Neuronal stem cell (in vitro differentiated cells): ENCODE measurements at regions not wholly inside any gene's neighbourhood (a gene's known extent, or its start where the extent isn't known, plus 50 kb on each side); places are given as distances from the start of the nearest gene placed in this dataset.

Experiments
- DNase-seq: peaks from one replicate; pipeline ENCODE4 v3.0.0-alpha.2; 2013; ENCODE audit warnings: low spot score
- H2AFZ ChIP-seq: one replicate; pipeline ENCODE4 v1.6.1; 2013; ENCODE audit warnings: mild to moderate bottlenecking, low read length, inconsistent platforms
- H2AK5ac ChIP-seq: 2 replicates; pipeline ENCODE4 v1.6.1; 2013; ENCODE audit warnings: low read depth, mild to moderate bottlenecking, inconsistent platforms, low read length, moderate library complexity, mixed read lengths
- H2BK120ac ChIP-seq: 2 replicates; pipeline ENCODE4 v1.6.1; 2013; ENCODE audit warnings: low read depth, mild to moderate bottlenecking, inconsistent platforms, low read length, moderate library complexity, mixed read lengths
- H2BK12ac ChIP-seq: one replicate; pipeline ENCODE4 v1.6.1; 2013; ENCODE audit warnings: low read length, inconsistent platforms
- H2BK15ac ChIP-seq: 2 replicates; pipeline ENCODE4 v1.6.1; 2013; ENCODE audit warnings: mild to moderate bottlenecking, low read length, inconsistent platforms, mixed read lengths
- H2BK5ac ChIP-seq: one replicate; pipeline ENCODE4 v1.6.1; 2013; ENCODE audit warnings: inconsistent platforms, mild to moderate bottlenecking, low read length, moderate library complexity
- H3K14ac ChIP-seq: one replicate; pipeline ENCODE4 v1.6.1; 2013; ENCODE audit warnings: low read length, inconsistent platforms
- H3K18ac ChIP-seq: 2 replicates; pipeline ENCODE4 v1.6.1; 2013; ENCODE audit warnings: low read length, inconsistent platforms
- H3K23ac ChIP-seq: 2 replicates; pipeline ENCODE4 v1.6.1; 2013; ENCODE audit warnings: low read depth, mild to moderate bottlenecking, mixed read lengths, low read length, inconsistent platforms; ENCODE audit not compliant: poor library complexity
- H3K27ac ChIP-seq: replicated peaks from 3 replicates; pipeline ENCODE4 v1.5.1; 2013; ENCODE audit warnings: low read length, inconsistent platforms
- H3K27me3 ChIP-seq, 3 experiments: 2 replicates each; pipeline ENCODE4 v1.6.1; 2013; ENCODE audit warnings: low read length in 3 of 3, mild to moderate bottlenecking in 2 of 3, inconsistent platforms in 1 of 3, low read depth in 1 of 3, mixed read lengths in 1 of 3, moderate library complexity in 1 of 3; ENCODE audit not compliant: control insufficient read depth in 3 of 3, insufficient read depth in 3 of 3
- H3K36me3 ChIP-seq, 2 donors: replicated peaks in 1 of 2; 2 replicates each; pipeline ENCODE4 v1.6.1; 2013; ENCODE audit warnings: low read length in 2 of 2; ENCODE audit not compliant: control insufficient read depth in 2 of 2, insufficient read depth in 2 of 2
- H3K4ac ChIP-seq: 2 replicates; pipeline ENCODE4 v1.6.1; 2013; ENCODE audit warnings: inconsistent platforms, mild to moderate bottlenecking, low read length, moderate library complexity
- H3K4me1 ChIP-seq, 2 donors: 1 replicate in 1 of 2; 2 replicates in 1 of 2; pipeline ENCODE4 v1.6.1; 2013; ENCODE audit warnings: low read length in 2 of 2, low read depth in 1 of 2; ENCODE audit not compliant: control insufficient read depth in 2 of 2, insufficient read depth in 1 of 2
- H3K4me2 ChIP-seq: one replicate; pipeline ENCODE4 v1.6.1; 2013; ENCODE audit warnings: mild to moderate bottlenecking, low read length, inconsistent platforms; ENCODE audit not compliant: insufficient read depth, poor library complexity, severe bottlenecking
- H3K4me3 ChIP-seq, 2 donors: 2 replicates each; pipeline ENCODE4 v1.5.1; 2013; ENCODE audit warnings: low read length in 2 of 2, mild to moderate bottlenecking in 2 of 2, inconsistent platforms in 1 of 2, moderate library complexity in 1 of 2
- H3K79me1 ChIP-seq: one replicate; pipeline ENCODE4 v1.6.1; 2013; ENCODE audit warnings: low read depth, mild to moderate bottlenecking, inconsistent platforms, low read length, moderate library complexity
- H3K9ac ChIP-seq: one replicate; pipeline ENCODE4 v1.6.1; 2013; ENCODE audit warnings: mild to moderate bottlenecking, low read depth, low read length, inconsistent platforms; ENCODE audit not compliant: poor library complexity
- H3K9me3 ChIP-seq, 2 donors: replicated peaks in 1 of 2; 2 replicates each; pipeline versions ENCODE3 to v1.6.1; 2013; ENCODE audit warnings: low read length in 2 of 2, mild to moderate bottlenecking in 2 of 2, inconsistent platforms in 1 of 2, low read depth in 1 of 2, mixed read lengths in 1 of 2, moderate library complexity in 1 of 2; ENCODE audit not compliant: control insufficient read depth in 2 of 2, insufficient read depth in 1 of 2
- H4K8ac ChIP-seq: one replicate; pipeline ENCODE4 v1.6.1; 2013; ENCODE audit warnings: low read depth, mild to moderate bottlenecking, inconsistent platforms, low read length, moderate library complexity
- H4K91ac ChIP-seq: one replicate; pipeline ENCODE4 v1.6.1; 2013; ENCODE audit warnings: low read length, low read depth, mild to moderate bottlenecking, inconsistent platforms; ENCODE audit not compliant: poor library complexity
- WGBS, 2 donors: extraction: QIAGEN DNeasy Blood & Tissue Kit; methylation state at CpG; one replicate each; pipeline ENCODE4 v1.1.7; 2013; ENCODE audit warnings: missing lambda C conversion rate in 2 of 2, mixed read lengths in 1 of 2; ENCODE audit not compliant: insufficient read length in 2 of 2, insufficient replicate concordance in 1 of 2; ENCODE audit errors: extremely low coverage in 2 of 2; 5-methylcytosine and 5-hydroxymethylcytosine counted together

DNA sequence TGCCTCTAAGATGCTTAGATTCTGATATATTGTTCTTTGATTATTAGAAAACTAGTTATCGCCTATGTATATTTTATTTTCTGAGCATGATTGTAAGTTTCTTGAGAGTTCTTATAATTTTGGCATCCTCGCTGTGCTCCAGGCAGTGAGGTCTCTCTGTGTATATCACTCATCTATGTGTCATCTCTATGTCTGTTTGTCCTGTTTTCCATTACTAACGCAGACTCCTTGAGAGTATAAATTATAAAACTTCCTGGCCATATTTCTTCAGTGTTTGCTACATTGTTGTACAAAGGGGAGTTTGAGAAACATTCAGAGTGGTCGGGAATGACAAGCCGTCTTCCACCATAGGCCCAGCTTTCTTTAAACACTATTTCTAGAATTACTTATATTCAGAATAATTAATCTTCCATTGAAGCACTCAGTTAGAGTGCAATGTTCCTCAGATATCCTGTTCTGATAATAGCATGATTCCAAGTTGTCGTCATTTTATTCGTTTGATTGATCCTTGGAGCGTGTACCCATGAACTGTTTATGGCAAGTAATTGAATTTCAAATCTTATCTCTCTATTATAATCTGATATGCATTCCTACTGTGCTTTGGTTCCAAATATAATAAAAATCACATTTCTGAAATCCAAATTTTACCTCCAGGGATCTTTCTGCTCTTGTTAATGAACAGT lies 206.6 kb downstream of the BAMBI start:
- Histone ChIP-seq H3K4me1 (no peaks in the 10 kb centered on the region), H3K4me2 (no peak overlapping the region), H3K18ac (no peak overlapping the region), H3K23ac (no peak overlapping the region), H3K4ac (no peak overlapping the region), H2BK15ac (no peak overlapping the region), H2AFZ (no peak overlapping the region), H3K9me3 (no peaks in the 10 kb centered on the region), H3K79me1 (no peaks in the 10 kb centered on the region), H3K9ac (no peak overlapping the region), H2BK120ac (no peak overlapping the region), H3K36me3 (no peaks in the 10 kb centered on the region), H2BK5ac (no peak overlapping the region), H2AK5ac (no peak overlapping the region), H3K27ac (no peak overlapping the region), H4K8ac (no peak overlapping the region), H3K27me3 (peaks cover 0 to 3% (median 0%) of the 10 kb centered on the region in 3 experiments), H2BK12ac (no peak overlapping the region), H3K4me3 (no peak overlapping the region), H4K91ac (no peak overlapping the region), H3K14ac (no peak overlapping the region)
- WGBS, 2 donors: no CpG with 5 or more reads among the region's 8 CpGs
- DNase-seq: no peak

DNA sequence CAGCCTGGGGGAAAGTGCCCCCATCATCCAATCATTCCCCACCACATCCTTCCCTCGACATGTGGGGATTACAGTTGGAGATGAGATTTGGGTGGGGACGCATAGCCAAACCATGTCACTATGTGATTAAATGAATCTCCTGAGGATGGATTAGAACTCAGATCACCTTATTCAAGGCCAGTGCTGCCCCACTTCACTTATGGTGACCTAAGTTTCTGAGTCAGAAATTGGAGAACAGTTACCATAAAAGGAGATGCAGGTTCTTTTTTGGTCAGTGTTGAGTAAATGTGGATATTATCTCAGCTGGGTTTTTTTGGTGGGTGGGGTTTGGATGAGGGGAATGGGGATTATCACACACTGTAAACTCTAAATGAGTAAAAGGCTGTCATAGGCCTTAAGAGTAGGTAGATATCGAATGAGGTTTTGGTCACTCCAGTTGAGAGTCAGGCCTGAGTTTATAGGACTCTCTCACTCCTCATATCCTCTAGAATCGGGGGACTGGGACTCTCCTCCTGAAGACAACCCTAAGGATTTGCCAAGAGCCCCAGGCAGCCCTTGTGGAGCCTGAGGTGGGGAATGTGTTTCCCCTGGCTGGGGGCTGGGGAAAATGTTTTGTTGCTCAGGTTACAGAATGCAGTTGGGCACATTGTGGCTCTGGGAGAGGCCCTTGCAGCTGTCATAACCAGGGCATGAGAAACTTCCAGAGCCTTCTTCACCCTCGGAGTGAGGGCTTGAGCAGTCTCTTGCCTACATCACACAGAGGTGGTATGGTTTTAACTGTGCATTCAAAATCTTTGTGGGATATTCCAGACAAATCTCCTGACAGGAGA lies 213.0 kb downstream of the BAMBI start:
- H3K4me3 ChIP-seq: no peak overlapping the region
- H3K4me2 ChIP-seq: no peak overlapping the region
- no peak overlapping the region for H3K14ac ChIP-seq
- H2BK12ac ChIP-seq: no peak overlapping the region
- no peak overlapping the region for H2BK120ac ChIP-seq
- no peaks in the 10 kb centered on the region for H3K79me1 ChIP-seq
- no peak overlapping the region for H4K8ac ChIP-seq
- WGBS, 2 donors: no CpG with 5 or more reads among the region's 5 CpGs
- H3K4ac ChIP-seq: no peak overlapping the region
- H3K36me3 ChIP-seq: no peaks in the 10 kb centered on the region
- H2AFZ ChIP-seq: no peak overlapping the region
- H3K18ac ChIP-seq: no peak overlapping the region
- H2BK5ac ChIP-seq: no peak overlapping the region
- H2AK5ac ChIP-seq: no peak overlapping the region
- DNase-seq: no peak
- peaks cover 0 to 2% of the 10 kb centered on the region in 2 donors for H3K4me1 ChIP-seq
- no peaks in the 10 kb centered on the region for H3K9me3 ChIP-seq
- H2BK15ac ChIP-seq: no peak overlapping the region
- H4K91ac ChIP-seq: no peak overlapping the region
- H3K23ac ChIP-seq: no peak overlapping the region
- no peaks in the 10 kb centered on the region for H3K27me3 ChIP-seq
- no peak overlapping the region for H3K9ac ChIP-seq
- no peak overlapping the region for H3K27ac ChIP-seq

DNA sequence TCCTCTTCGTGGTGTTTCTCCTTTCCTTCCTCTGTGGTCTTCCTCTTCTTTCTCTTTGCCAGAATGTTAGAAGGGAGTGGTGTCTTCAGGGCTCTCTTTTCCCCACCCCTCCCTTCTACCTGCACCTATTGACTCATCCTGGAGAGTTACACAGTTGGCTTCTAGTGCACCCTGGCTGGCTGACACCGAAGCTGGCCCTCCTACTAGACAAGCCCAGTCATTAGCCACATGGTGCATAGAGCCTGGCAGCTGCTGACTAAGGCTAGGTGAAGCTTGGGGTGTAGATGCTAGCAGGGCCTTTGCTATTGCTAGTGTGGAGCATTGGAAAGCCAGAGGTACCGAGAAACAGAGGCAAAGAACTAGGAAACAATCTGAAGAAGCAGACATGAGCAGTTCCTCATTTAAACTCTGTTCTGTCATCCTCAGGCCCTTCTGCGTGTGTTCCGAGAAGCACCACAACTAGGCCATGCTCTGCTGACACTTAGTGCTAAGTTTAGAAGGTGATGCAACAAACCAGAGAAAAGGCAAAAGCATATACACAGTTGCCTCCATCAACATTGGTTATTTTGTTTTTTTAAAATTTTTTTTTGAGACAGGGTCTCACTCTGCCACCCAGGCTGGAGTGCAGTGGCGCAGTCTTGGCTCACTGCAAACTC lies 213.9 kb downstream of the BAMBI start:
- H2BK120ac ChIP-seq: no peak overlapping the region
- H3K14ac ChIP-seq: no peak overlapping the region
- H3K27ac ChIP-seq: no peak overlapping the region

More for the DNA sequence above, 213.9 kb downstream of the BAMBI start:
- H3K18ac ChIP-seq: no peak overlapping the region
- H2AFZ ChIP-seq: no peak overlapping the region
- H3K36me3 ChIP-seq: no peaks in the 10 kb centered on the region
- H3K27me3 ChIP-seq: no peaks in the 10 kb centered on the region
- H4K91ac ChIP-seq: no peak overlapping the region
- H3K9ac ChIP-seq: no peak overlapping the region
- no peak overlapping the region for H4K8ac ChIP-seq
- H3K4me3 ChIP-seq: no peak overlapping the region
- H2AK5ac ChIP-seq: no peak overlapping the region
- DNase-seq: no peak
- no peak overlapping the region for H3K23ac ChIP-seq
- no peaks in the 10 kb centered on the region for H3K9me3 ChIP-seq
- H2BK15ac ChIP-seq: no peak overlapping the region
- peaks cover 0 to 2% of the 10 kb centered on the region in 2 donors for H3K4me1 ChIP-seq
- no CpG with 5 or more reads among the region's 6 CpGs for WGBS, 2 donors
- no peak overlapping the region for H3K4ac ChIP-seq
- no peak overlapping the region for H3K4me2 ChIP-seq
- no peaks in the 10 kb centered on the region for H3K79me1 ChIP-seq
- H2BK12ac ChIP-seq: no peak overlapping the region
- H2BK5ac ChIP-seq: no peak overlapping the region
